Stimulated activated CD4-positive, alpha-beta T cell treated with anti-CD3 and anti-CD28 coated beads, Interleukin-4, amount 100 ng/mL, for 48 hours (primary cell): ENCODE measurements at regions not wholly inside any gene's neighbourhood (a gene's known extent, or its start where the extent isn't known, plus 50 kb on each side); places are given as distances from the start of the nearest gene placed in this dataset.

ENCODE experiments used
- DNase-seq, 2 donors: peaks; one replicate each; pipeline ENCODE4 v3.0.0-alpha.2; 2020; ENCODE audit warnings: low read depth in 2 of 2

GRCh38 chr2:147792966-147793617 lies 51.7 kb upstream of the ACVR2A start:
- DNase-seq = no peak

- DNase-seq = no peak
These were observed 54.2 kb upstream of the ACVR2A start for GRCh38 chr2:147790580-147790979.

GRCh38 chr2:147789720-147790119 lies 55.1 kb upstream of the ACVR2A start:
- no peak for DNase-seq

- DNase-seq = no peak
These were observed 55.5 kb upstream of the ACVR2A start for GRCh38 chr2:147789287-147789686.

- DNase-seq = no peak
These were observed 62.5 kb upstream of the ACVR2A start for GRCh38 chr2:147782141-147782930.

- DNase-seq = no peak
These were observed 65.4 kb upstream of the ACVR2A start for GRCh38 chr2:147779440-147779839.

GRCh38 chr2:147777394-147777793 lies 67.4 kb upstream of the ACVR2A start:
- no peak for DNase-seq

- no peak for DNase-seq
These were observed 70.0 kb upstream of the ACVR2A start for GRCh38 chr2:147774805-147775204.

- no peak for DNase-seq
These were observed 71.3 kb upstream of the ACVR2A start for GRCh38 chr2:147773479-147773878.

- DNase-seq = no peak
These were observed 72.0 kb upstream of the ACVR2A start for GRCh38 chr2:147772781-147773180.

GRCh38 chr2:147763861-147764260 lies 81.0 kb upstream of the ACVR2A start:
- DNase-seq = no peak

GRCh38 chr2:147760984-147761383 lies 83.8 kb upstream of the ACVR2A start:
- no peak for DNase-seq

- no peak for DNase-seq
These were observed 85.3 kb upstream of the ACVR2A start for GRCh38 chr2:147759536-147759935.

GRCh38 chr2:147758821-147759220 lies 86.0 kb upstream of the ACVR2A start:
- no peak for DNase-seq

- no peak for DNase-seq
These were observed 88.8 kb upstream of the ACVR2A start for GRCh38 chr2:147756069-147756468.

GRCh38 chr2:147740211-147740927 lies 104.5 kb upstream of the ACVR2A start:
- no peak for DNase-seq

GRCh38 chr2:147739508-147739907 lies 105.3 kb upstream of the ACVR2A start:
- DNase-seq = no peak

- no peak for DNase-seq
These were observed 126.0 kb upstream of the ACVR2A start for GRCh38 chr2:147718831-147719230.

- DNase-seq = no peak
These were observed 127.9 kb upstream of the ACVR2A start for GRCh38 chr2:147716906-147717305.

- no peak for DNase-seq
These were observed 129.0 kb upstream of the ACVR2A start for GRCh38 chr2:147715807-147716206.

GRCh38 chr2:147714582-147714981 lies 130.2 kb upstream of the ACVR2A start:
- no peak for DNase-seq

GRCh38 chr2:147713349-147713748 lies 131.5 kb upstream of the ACVR2A start:
- DNase-seq = no peak

- no peak for DNase-seq
These were observed 132.8 kb upstream of the ACVR2A start for GRCh38 chr2:147712051-147712450.
